HCT116 (cell line): ENCODE measurements at regions not wholly inside any gene's neighbourhood (a gene's known extent, or its start where the extent isn't known, plus 50 kb on each side); places are given as distances from the start of the nearest gene placed in this dataset.

ENCODE experiments used
- ATAC-seq: fragments of 200-7000 bp; cut with Tn5 transposase; 2 replicates; pipeline ENCODE4 v1.9.1; 2020; ENCODE audit warnings: mild to moderate bottlenecking, moderate library complexity
- BruUV-seq: library from RNA; stranded (reverse); fragments of 400-500 nt; replicated peaks from 2 replicates; lab custom pipeline; 2021; lab: Mats Ljungman, UMichigan
- CTCF ChIA-PET: fragments of 300-600 bp; sonication (Branson Sonifier 250); formaldehyde crosslinking; loops from one replicate; lab custom pipeline; 2021; ENCODE audit warnings: antibody characterized with exemption; lab: Charles Lee
- POLR2A ChIA-PET: fragments of 300-600, 350-600 bp; sonication (Branson Sonifier 250); formaldehyde crosslinking; loops from one replicate; lab custom pipeline; 2021; ENCODE audit warnings: antibody characterized with exemption; lab: Charles Lee
- RAD21 ChIA-PET, 2 experiments: fragments of 300-600 bp; sonication (Branson Sonifier 250); formaldehyde crosslinking; loops; one replicate each; lab custom pipeline; 2023; ENCODE audit warnings: low total read pairs in 2 of 2; ENCODE audit not compliant: uncharacterized antibody in 2 of 2, unreplicated experiment in 2 of 2, low non-redundant PET in 1 of 2; lab: Charles Lee
- DNase-seq: peaks from one replicate; pipeline ENCODE4 v3.0.0-alpha.2; 2010; ENCODE audit warnings: low read depth, low spot score
- H2AFZ ChIP-seq: fragments of 200-600 bp; shearing (Covaris generic), sonication (generic); 2 replicates; pipeline ENCODE4 v1.6.1; 2017; ENCODE audit warnings: low read depth, mixed run types, mixed read lengths, antibody characterized with exemption, low read length; ENCODE audit not compliant: poor library complexity, severe bottlenecking
- H3K27ac ChIP-seq: 2 replicates; pipeline ENCODE4 v1.5.1; 2012; ENCODE audit warnings: low read depth, low read length
- H3K27me3 ChIP-seq: fragments of 200-600 bp; sonication (generic); 2 replicates; pipeline ENCODE4 v1.6.1; 2016; ENCODE audit warnings: mixed run types, low read length, mixed read lengths; ENCODE audit not compliant: insufficient read depth
- H3K36me3 ChIP-seq, 2 experiments: fragments of 200-500 bp in 1 of 2; fragments of 200-600 bp in 1 of 2; sonication (Bioruptor generic) in 1 of 2; sonication (generic) in 1 of 2; 2 replicates each; pipeline versions ENCODE4 v1.5.1 to v1.6.1; 2014 to 2016; ENCODE audit warnings: low read length in 2 of 2, inconsistent platforms in 1 of 2, mixed read lengths in 1 of 2, mixed run types in 1 of 2; ENCODE audit not compliant: insufficient read depth in 2 of 2, control insufficient read depth in 1 of 2
- H3K4me1 ChIP-seq, 2 experiments: fragments of 200-600 bp in 1 of 2; sonication (generic) in 1 of 2; 2 replicates each; pipeline versions ENCODE4 v1.5.1 to v1.6.1; 2012 to 2017; ENCODE audit warnings: low read length in 2 of 2, inconsistent platforms in 1 of 2, mild to moderate bottlenecking in 1 of 2, mixed read lengths in 1 of 2, mixed run types in 1 of 2, moderate library complexity in 1 of 2; ENCODE audit not compliant: insufficient read depth in 2 of 2, control insufficient read depth in 1 of 2
- H3K4me2 ChIP-seq: fragments of 200-600 bp; sonication (generic); 2 replicates; pipeline ENCODE4 v1.6.1; 2017; ENCODE audit warnings: mixed run types, low read length, mixed read lengths
- H3K4me3 ChIP-seq, 2 experiments: fragments of 200-600 bp in 1 of 2; sonication (generic) in 1 of 2; replicated peaks in 1 of 2; 2 replicates each; pipeline ENCODE4 v1.5.1; 2011 to 2016; ENCODE audit warnings: low read length in 2 of 2, control low read depth in 1 of 2, low read depth in 1 of 2, mild to moderate bottlenecking in 1 of 2, mixed read lengths in 1 of 2, mixed run types in 1 of 2
- H3K79me2 ChIP-seq: fragments of 200-600 bp; sonication (generic); 2 replicates; pipeline ENCODE4 v1.6.1; 2017; ENCODE audit warnings: mild to moderate bottlenecking, mixed run types, low read length, moderate library complexity, mixed read lengths; ENCODE audit not compliant: insufficient read depth
- H3K9ac ChIP-seq: fragments of 200-600 bp; sonication (generic); 2 replicates; pipeline ENCODE4 v1.6.1; 2016; ENCODE audit warnings: low read length, mixed read lengths
- H3K9me2 ChIP-seq: fragments of 200-600 bp; sonication (generic), shearing (Covaris generic); 2 replicates; pipeline ENCODE4 v1.6.1; 2017; ENCODE audit warnings: mixed run types, mild to moderate bottlenecking, moderate library complexity; ENCODE audit not compliant: insufficient read depth
- H3K9me3 ChIP-seq, 2 experiments: fragments of 200-500 bp in 1 of 2; fragments of 200-600 bp in 1 of 2; sonication (Bioruptor generic) in 1 of 2; sonication (generic) in 1 of 2; 2 replicates each; pipeline ENCODE4 v1.6.1; 2014 to 2017; ENCODE audit warnings: low read length in 2 of 2, mixed read lengths in 2 of 2, inconsistent platforms in 1 of 2, low read depth in 1 of 2, mild to moderate bottlenecking in 1 of 2, mixed run types in 1 of 2, moderate library complexity in 1 of 2; ENCODE audit not compliant: control insufficient read depth in 1 of 2, insufficient read depth in 1 of 2
- H4K20me1 ChIP-seq: fragments of 200-600 bp; sonication (generic), shearing (Covaris generic); 2 replicates; pipeline ENCODE4 v1.6.1; 2017; ENCODE audit warnings: mixed run types, mild to moderate bottlenecking, moderate library complexity; ENCODE audit not compliant: insufficient read depth
- ELF1 ChIP-seq: IDR thresholded peaks from 2 replicates; pipeline ENCODE4 v1.6.1; 2012; ENCODE audit warnings: low read depth, borderline replicate concordance
- EZH2 ChIP-seq: fragments of 200-600 bp; sonication (generic); IDR thresholded peaks from 2 replicates; pipeline ENCODE4 v1.6.1; 2017; ENCODE audit warnings: antibody characterized with exemption, mixed run types
- FOSL1 ChIP-seq: IDR thresholded peaks from 2 replicates; pipeline ENCODE4 v1.6.1; 2012; ENCODE audit warnings: low read depth
- JUND ChIP-seq: IDR thresholded peaks from 2 replicates; pipeline ENCODE4 v1.6.1; 2012
- POLR2A ChIP-seq: IDR thresholded peaks from 2 replicates; pipeline ENCODE4 v1.7.0; 2011; ENCODE audit warnings: borderline replicate concordance; ENCODE audit not compliant: insufficient read depth, insufficient read length; ENCODE audit errors: extremely low read depth
- POLR2AphosphoS5 ChIP-seq: IDR thresholded peaks from 2 replicates; pipeline ENCODE4 v1.6.1; 2011; ENCODE audit warnings: mild to moderate bottlenecking, low read depth, low read length, moderate library complexity
- REST ChIP-seq: IDR thresholded peaks from 2 replicates; pipeline ENCODE4 v1.6.1; 2012; ENCODE audit warnings: low read depth
- SIN3A ChIP-seq: IDR thresholded peaks from 2 replicates; pipeline ENCODE4 v1.6.1; 2012; ENCODE audit warnings: low read depth
- ZNF274 ChIP-seq: fragments of 200-500 bp; sonication (Bioruptor generic); IDR thresholded peaks from 2 replicates; pipeline ENCODE4 v1.6.1; 2014; ENCODE audit warnings: mild to moderate bottlenecking, low read depth, low read length, inconsistent platforms
- intact Hi-C: fragments of 100-400 bp; cut with micrococcal nuclease; formaldehyde crosslinking; loops from 2 replicates; pipeline ENCODE4 v1.10.0; 2022
- TF ChIP-seq, protein P1 (sequence below): IDR thresholded peaks from 2 replicates; pipeline ENCODE4 v1.6.1; 2012
- TF ChIP-seq, protein P2 (sequence below), 3 experiments: fragments of 200-600 bp in 1 of 3; sonication (generic) in 1 of 3; IDR thresholded peaks in 2 of 3; conservative IDR thresholded peaks in 1 of 3; 2 replicates each; pipeline ENCODE4 v1.5.1; 2012 to 2017; ENCODE audit warnings: low read depth in 2 of 3, low read length in 2 of 3, antibody characterized with exemption in 1 of 3, borderline replicate concordance in 1 of 3, control low read depth in 1 of 3, mild to moderate bottlenecking in 1 of 3, mixed read lengths in 1 of 3, mixed run types in 1 of 3, moderate library complexity in 1 of 3; ENCODE audit not compliant: insufficient read depth in 1 of 3

DNA sequence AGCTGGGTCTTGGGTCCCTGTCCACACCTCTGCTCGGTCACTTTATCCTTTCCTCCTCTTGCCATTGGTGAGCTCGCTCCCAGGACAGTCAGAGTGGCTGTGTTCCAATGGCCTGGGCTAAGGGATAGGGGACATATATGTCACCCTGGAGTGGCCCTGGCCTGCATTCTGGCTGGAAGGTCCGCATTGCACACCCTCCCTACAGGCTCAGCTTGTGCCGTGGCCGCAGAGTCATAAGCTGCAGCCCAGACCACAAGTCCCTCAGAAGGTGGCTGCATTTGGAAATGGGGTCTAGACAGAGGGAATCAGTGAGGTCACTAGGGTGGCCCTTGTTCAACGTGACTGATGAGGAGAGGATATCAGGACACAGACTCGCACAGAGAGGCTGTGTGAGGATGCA is 363.8 kb upstream of the SHH start:
- Histone ChIP-seq H3K9me2 (no peaks in the 10 kb centered on the region), H3K36me3 (no peaks in the 10 kb centered on the region), H3K27ac (no peak overlapping the region), H3K4me3 (no peak overlapping the region), H4K20me1 (no peaks in the 10 kb centered on the region), H3K9me3 (no peaks in the 10 kb centered on the region), H3K27me3 (no peaks in the 10 kb centered on the region), H3K79me2 (no peaks in the 10 kb centered on the region), H3K9ac (no peak overlapping the region), H3K4me2 (no peak overlapping the region), H2AFZ (no peak overlapping the region), H3K4me1 (no peaks in the 10 kb centered on the region)
- BruUV-seq = no TSS peak
- ChIA-PET POLR2A (no interaction called here), RAD21 (no interaction called here), CTCF (no interaction called here)
- intact Hi-C loops = no loop called here
- ATAC-seq = no peak
- no peak for TF ChIP-seq SIN3A
- TF ChIP-seq EZH2 = no peak
- TF ChIP-seq ZNF274 = no peak
- TF ChIP-seq, protein P1, sequence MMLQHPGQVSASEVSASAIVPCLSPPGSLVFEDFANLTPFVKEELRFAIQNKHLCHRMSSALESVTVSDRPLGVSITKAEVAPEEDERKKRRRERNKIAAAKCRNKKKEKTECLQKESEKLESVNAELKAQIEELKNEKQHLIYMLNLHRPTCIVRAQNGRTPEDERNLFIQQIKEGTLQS = no peak
- no peak for TF ChIP-seq REST
- no peak for TF ChIP-seq POLR2A
- no peak for DNase-seq

DNA sequence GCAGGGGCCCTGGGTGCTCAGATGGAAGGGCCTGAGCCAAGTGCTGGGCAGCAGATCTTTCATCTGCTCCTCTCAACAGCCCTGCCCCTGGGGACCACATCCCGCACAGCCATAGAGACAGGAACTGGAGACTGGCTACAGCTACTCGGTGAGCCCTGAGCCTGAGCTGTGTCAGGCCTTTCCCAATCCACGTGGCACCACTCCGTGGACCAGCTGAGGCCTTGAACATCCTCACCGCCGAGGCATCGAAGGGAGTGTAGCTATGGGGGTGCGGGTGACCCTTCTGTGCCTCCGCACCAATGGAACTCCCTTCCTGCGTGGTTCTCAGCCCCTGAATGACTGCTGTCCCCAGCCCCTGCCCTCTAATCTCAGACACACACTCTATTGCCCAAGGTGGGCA is 362.7 kb upstream of the SHH start:
- no peaks in the 10 kb centered on the region for H3K36me3 ChIP-seq
- ChIA-PET CTCF (no interaction called here), RAD21 (no interaction called here), POLR2A (no interaction called here)
- H3K4me1 ChIP-seq = no peaks in the 10 kb centered on the region
- BruUV-seq = no TSS peak
- H4K20me1 ChIP-seq = no peaks in the 10 kb centered on the region
- H3K27me3 ChIP-seq = no peaks in the 10 kb centered on the region
- H3K4me3 ChIP-seq = no peak overlapping the region
- no peak overlapping the region for H2AFZ ChIP-seq
- no peaks in the 10 kb centered on the region for H3K9me2 ChIP-seq
- ATAC-seq (no peak), DNase-seq (no peak)
- H3K9me3 ChIP-seq = no peaks in the 10 kb centered on the region
- intact Hi-C loops = no loop called here
- no peak overlapping the region for H3K9ac ChIP-seq
- no peak overlapping the region for H3K27ac ChIP-seq
- H3K79me2 ChIP-seq = no peaks in the 10 kb centered on the region
- H3K4me2 ChIP-seq = no peak overlapping the region
- TF ChIP-seq, protein P1 = no peak
- no peak for TF ChIP-seq EZH2
- no peak for TF ChIP-seq JUND
- TF ChIP-seq ZNF274 = no peak
- TF ChIP-seq, protein P2, sequence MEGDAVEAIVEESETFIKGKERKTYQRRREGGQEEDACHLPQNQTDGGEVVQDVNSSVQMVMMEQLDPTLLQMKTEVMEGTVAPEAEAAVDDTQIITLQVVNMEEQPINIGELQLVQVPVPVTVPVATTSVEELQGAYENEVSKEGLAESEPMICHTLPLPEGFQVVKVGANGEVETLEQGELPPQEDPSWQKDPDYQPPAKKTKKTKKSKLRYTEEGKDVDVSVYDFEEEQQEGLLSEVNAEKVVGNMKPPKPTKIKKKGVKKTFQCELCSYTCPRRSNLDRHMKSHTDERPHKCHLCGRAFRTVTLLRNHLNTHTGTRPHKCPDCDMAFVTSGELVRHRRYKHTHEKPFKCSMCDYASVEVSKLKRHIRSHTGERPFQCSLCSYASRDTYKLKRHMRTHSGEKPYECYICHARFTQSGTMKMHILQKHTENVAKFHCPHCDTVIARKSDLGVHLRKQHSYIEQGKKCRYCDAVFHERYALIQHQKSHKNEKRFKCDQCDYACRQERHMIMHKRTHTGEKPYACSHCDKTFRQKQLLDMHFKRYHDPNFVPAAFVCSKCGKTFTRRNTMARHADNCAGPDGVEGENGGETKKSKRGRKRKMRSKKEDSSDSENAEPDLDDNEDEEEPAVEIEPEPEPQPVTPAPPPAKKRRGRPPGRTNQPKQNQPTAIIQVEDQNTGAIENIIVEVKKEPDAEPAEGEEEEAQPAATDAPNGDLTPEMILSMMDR (IDR thresholded peaks at IDR 0.05 in 2 of 3, conservative IDR thresholded peaks at IDR 0.05 in 1 of 3; ENCODE audit: borderline replicate concordance in 1 of 3, insufficient read depth in 1 of 3, low read depth in 2 of 3, low read length in 2 of 3) = no peak
- TF ChIP-seq ELF1 = no peak
- TF ChIP-seq REST = no peak
- TF ChIP-seq POLR2AphosphoS5 = no peak
- no peak for TF ChIP-seq FOSL1
